CD4-positive, alpha-beta T cell treated with Interleukin-10 for 1 hour (primary cell): ENCODE measurements at regions not wholly inside any gene's neighbourhood (a gene's known extent, or its start where the extent isn't known, plus 50 kb on each side); places are given as distances from the start of the nearest gene placed in this dataset.
"Not testable (repeated sequence)": the region's sequence is repeated elsewhere in the genome, so short reads cannot be mapped to it uniquely, and the experiment has no call there.

Source experiments
- DNase-seq: peaks from one replicate; pipeline ENCODE4 v3.0.0-alpha.2; 2020

DNA sequence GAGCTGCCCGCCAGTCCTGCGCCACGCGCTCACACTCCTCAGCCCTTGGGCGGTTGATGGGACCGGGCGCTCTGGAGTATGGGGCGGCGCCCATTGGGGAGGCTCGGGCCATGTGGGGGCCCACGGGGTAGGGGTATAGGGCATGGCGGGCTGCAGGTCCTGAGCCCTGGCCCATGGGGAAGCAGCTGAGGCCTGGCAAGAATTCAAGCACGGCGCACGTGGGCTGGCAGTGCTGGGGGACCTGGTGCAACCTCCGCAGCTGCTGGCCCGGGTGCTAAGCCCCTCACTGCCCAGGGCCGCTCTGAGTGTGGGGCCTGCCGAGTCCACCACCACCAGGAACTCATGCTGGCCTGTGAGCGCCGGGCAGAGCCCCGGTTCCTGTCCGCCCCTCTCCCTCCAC is 229.6 kb upstream of the ZNF608 start:
- no peak for DNase-seq

DNA sequence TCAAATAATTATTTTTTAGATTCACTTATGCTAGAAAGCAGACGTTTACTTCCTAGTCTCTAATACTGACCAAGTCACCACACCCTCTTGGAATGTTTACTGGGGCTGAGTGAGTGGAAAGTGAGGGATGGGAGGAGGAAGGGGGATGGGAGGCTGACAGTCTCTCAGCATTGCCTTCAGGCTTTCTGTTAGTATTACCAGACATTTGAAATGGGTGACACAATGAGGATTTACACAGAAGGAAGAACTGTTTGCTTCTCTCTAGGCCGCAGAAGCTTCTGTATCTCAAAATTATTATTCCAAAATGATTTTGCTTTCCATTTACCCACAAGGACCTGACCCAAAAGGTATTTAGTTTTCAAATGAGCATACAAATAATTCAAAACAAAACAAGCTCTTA is 232.8 kb upstream of the ZNF608 start:
- no peak for DNase-seq

DNA sequence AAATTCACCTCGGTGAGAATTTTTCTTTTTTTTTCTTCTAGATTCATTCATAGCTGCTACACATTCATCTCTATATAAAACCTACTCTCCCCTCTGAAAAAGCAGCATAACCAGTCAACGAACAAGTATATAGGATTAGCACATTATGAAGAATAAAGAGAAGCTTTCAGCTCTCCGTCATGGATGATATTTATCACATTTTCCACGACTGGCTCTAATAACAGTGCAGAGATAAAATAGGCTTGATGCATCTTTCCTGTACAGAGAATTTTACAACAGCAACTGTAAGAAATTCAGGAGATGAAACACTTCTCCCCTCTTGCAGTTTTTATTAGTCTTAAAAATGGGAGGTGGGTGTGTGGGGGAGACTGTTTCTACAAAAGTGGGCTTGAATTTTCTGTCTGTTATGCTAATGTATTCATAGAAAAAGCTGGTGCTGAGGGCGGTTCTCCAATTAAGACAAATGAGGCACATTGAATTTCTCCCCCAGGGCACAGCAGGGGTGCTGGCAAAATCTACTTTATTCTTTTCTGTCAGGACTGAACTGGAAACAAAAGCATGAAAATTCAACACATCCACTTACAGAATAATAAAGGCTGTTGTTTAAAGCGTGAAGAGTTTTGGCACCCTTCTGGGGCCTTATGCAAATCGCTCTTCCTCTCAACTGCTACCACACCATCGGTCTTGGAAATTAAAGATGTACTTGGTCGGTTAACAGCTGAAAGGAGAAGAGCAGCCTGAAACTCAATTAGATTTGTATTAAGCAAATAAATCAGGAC is 233.9 kb upstream of the ZNF608 start:
- no peak for DNase-seq

DNA sequence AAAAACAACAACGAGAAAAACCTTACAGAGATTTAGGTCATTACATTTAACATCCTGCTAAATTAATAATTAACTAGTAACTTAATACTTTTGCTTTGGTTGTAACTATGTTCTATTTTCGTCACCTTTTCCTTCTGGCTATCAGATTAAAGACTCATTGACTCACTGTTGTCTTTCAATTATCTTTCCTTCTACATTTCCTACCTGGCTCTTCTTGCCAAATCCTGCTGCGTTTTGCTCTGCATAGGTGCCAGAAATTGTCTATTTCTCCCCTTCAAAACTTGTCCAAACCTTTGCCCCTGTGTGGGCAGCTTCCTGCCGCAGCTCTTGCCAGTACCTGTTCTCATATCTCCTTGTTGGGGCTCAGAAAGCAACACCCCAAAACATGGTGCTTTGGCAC is 235.5 kb upstream of the ZNF608 start:
- no peak for DNase-seq

DNA sequence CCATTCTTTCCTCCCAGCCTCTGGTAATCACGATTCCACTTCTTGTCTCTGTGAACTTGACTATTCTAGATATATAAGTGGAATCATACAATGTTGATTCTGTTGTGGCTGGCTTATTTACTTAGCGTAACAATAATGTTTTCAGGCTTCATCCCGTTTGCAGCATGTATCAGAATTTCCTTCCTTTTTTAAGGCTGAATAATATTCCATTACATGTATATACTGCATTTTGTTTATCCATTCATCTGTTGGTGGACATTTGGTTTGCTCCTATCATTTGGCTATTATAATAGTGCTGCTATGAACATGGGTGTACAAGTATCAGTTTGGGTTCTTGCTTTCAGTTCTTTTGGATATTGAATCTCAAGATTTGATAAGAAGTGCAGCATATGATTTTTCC is 239.7 kb upstream of the ZNF608 start:
- no peak for DNase-seq

DNA sequence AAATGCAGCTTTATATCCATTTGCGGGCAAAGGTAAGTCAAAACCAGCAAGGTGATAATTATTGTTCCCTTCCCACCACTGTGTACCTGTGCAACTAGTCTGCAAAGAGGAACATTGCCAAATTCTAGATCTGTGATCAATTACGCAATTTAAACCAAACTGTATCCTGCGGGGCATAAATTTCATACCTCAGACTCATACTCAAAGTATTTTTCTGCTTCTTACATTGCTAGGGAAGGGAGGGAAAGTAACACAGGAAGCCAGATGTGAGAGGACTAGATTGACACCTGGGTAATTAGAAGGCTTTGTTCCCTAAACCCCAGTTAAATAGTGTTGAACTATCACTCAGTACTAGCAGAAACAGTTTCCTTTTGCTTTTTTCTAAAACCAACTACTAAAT is 240.2 kb upstream of the ZNF608 start:
- no peak for DNase-seq

DNA sequence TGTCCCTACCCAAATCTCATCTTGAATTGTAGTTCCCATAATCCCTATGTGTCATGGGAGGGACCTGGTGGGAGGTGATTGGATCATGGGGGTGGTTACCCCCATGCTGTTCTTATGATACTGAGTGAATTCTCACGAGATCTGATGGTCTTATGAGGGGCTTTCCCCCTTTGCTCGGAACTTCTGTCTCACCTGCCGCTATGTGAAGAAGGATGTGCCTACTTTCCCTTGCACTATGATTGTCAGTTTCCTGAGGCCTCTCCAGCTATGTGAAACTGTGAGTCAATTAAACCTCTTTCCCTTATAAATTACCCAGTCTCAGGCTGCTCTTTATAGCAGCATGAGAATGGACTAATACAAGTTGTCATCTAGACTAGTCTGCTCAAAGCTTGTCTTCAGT is 241.3 kb upstream of the ZNF608 start:
- not testable (repeated sequence) for DNase-seq

DNA sequence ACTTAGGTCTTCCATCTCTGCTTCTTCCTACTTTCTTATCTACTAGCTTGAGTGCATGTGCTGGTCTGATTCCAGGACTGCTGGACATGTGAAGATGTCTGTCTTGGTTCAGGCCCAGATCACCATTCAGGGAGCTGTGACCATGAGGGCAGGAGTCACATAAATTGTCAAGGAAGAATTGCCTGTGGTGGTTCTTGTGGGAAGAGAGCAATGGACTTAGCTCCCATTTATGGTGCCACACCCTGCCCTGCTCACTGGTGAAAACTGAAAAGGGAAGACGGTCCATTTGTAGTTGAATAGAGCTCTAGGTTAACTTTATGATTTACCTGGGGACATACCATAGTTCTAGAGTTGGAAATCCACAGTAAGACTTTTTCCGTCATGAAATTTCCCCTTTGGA is 244.3 kb upstream of the ZNF608 start:
- DNase-seq: no peak

DNA sequence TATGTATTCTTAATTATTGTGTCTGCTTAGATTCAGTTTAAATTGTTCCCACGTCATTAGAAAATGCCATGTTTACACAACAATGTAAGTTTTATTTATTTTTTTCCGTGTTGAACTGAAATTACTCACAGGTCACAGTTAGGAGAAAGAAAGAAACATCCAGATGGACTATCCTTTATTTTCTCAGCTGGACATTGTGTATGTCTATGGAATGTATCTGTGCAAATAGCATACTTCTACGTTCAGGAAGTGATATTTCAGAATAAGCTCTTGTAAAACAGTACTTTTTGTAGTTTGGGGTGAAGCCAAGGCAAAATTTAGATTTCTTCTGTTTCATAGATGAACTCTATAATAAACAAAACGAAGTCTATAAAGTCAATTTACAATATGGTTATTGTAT is 249.0 kb upstream of the ZNF608 start:
- no peak for DNase-seq

DNA sequence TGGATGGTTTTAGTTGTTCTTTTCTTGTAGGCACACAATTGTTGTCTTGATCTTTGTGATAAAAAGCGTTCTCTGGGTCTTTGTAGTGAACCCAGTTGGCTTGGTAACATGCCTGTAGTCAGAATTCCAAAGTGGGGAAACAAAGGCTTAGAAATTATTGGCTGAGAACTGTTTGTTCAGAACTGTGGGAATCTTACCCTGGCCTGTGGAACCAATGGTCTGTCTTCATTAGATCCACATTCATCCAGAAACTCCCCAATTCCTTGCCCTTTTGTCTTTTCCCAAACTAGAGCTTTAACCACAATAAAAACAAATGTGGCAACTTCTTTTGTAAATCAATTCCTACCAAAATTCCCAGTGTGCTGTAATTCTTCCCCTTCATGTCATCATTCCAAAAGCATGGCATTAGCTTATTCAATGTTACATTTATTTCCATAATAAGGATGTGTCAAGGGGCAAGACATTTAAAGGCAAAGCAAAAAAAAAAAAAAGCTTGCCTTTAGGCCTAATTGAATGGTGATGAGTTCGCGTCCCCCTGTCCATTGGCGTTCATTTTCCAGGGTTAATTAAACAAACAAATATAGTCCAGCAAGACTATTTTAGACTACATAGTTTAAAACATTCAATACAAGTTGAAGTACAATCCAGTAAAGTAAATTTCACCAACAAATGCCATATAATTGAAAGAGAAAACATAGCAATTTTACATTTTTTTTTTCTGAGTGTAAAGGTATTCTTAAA is 249.8 kb upstream of the ZNF608 start:
- no peak for DNase-seq

DNA sequence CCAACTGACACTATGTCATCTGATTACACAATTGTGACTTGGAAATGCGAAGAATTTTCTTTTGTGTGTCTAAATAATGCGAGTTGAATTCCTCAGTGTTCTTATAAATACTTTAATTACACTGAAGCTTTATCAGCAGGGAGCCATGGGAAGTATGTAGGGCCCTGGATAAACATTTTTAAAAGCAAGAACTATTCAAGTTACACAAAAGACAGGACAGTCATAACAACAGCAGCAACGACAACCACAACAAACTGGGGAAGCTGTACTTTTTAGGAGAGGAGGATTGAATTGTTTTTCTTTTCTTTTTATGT is 250.3 kb upstream of the ZNF608 start:
- no peak for DNase-seq

DNA sequence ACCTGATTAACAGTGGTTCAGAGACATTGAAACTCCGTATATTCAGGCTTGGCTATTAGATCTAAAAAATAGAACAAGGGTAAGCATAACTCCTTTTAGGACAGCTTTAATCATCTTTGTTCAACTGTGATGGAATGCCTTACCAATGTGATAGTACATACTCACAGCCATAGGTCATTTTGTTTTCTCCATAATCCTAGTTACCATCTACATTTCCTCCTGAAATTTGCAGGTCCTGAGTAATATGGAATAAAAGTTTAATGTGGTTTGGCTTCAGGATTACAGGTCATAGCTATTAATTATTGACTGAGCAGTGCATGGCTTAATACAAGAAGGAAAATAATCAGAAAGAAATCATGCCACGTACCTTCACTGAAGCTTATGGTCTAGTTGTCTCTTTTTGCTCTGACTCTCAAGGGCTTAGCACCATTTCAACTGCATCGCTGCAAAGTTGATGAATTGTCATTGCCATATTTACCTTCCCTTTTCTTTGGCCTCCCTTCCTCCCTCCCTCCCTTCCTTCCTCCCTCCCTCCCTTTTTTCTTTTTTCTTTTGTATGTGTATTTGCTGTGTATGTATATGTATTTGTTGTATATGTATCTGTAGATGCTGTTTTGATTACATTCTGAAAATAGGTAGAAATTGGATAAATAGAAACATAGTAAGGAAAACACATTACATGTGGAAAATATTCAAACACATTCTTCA is 250.9 kb upstream of the ZNF608 start:
- no peak for DNase-seq

DNA sequence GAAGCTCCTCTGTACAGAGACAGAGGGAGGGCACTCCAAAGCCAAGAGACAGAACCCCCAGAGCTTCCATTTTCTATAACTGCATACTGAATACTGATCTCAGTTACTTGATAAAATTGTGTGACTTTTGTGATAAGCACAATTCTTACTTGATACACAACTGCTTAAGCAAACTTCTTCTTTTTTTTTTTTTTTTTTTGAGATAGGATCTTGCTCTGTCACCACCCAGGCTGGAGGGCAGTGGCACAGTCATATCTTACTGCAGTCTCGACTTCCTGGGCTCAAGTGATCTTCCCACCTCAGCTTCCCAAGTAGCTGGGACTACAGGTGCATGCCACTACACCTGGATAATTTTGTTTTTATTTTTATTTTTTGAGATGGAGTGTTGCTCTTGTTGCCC is 252.1 kb upstream of the ZNF608 start:
- no peak for DNase-seq

DNA sequence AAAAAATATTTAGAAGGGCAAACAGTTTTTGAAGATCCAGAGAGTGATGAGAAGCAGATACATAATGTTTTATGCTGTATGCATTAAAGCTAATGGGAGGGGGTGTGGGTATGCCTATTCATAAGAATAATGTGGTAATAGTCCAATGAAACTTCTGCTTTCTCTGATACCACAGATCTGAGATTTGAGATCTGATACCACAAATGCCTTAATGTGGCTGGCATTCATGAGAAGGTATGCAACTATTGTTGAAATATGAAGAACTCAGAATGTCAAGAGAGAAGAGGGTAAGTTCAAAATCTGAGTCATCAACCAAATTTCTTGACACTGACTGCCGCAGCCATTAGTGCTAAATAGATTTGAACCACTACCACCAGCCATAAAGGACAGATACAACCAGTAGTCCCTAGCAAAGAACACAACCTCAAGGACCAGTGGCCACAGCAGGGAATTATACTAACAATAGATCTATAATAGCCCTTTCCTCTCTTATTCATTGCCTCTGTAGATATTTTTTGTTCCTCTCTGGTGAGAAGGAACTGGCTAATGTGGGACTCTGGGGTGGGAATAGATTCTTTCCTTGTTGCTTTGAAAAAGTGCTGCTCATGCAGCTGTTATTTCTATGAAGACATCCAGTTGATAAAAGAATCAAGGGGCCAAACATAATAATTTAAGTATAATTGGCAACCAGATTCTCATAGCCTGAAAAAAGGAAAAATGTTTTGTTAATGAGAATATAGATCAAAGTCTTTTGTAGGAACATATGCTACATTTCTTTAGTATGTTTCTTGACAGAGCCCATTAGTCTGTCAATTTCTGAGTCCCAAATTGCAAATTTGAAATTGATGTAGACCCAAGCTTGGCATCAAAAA is 256.5 kb upstream of the ZNF608 start:
- DNase-seq: no peak

DNA sequence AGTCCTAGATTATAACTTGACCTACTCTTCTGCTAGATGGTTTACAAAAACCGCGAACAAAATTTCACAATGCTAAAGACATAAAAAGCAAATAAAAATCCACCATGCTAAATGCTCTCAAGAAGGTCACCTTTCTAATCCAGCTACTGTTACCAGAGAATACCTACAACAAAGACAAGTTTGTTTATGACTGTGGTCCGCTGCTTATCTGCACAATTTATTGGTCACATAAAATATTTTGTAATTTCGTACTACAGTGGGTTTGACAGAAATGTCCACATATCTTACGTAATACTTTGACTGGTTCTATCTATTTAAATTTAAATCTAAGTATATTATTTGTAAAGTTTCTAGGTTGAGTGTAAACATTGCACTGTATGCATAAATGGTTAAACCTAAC is 257.6 kb upstream of the ZNF608 start:
- DNase-seq: no peak

DNA sequence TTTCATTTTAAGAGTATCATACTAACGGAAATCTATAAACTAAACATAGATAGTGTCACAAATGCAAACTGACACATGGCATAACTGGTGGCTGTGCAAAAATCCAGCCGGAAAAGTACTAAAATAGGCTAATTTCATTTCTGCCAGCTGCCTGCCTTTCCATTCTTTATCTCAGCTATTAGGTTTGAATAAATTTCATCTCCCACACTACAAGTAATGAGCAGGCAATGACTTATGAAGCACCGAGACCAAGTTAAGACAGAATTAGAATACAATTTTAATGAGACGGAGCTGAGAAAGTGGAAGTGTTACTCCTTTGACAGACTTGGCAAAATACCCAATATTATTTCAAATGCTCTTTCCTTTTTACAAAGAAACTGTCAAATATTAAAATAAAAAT is 258.8 kb upstream of the ZNF608 start:
- no peak for DNase-seq

DNA sequence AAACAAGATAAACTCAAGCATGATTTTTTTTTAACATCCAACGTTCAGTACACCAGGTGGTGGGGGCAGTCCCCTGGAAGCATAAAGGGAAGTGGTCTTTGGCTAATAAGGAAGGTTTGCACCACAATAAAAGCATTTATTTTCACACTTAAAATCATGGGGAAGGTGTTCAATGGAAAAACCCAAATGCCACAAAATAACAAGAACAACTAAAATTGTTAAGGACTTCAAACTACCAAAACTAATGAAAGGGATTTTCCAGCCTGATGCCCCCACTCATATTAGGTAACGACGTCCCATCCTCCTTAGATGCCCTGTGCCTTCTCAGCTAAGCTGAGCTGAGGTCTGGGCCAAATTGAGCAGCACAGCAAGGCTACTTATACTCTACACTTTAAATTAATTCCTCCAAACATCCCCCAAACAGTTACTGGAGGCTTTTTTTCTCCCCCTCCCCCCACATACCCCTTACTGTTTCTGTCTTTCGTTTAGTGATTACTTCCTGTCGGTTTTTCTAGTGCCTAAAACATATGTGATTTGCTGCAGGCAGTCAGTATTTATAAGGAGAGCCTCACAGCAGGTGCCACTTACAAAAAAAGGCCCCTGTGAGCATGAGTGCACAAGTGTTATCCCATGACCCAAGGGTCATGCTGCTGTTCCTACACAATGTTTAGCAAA is 259.7 kb upstream of the ZNF608 start:
- DNase-seq: no peak

DNA sequence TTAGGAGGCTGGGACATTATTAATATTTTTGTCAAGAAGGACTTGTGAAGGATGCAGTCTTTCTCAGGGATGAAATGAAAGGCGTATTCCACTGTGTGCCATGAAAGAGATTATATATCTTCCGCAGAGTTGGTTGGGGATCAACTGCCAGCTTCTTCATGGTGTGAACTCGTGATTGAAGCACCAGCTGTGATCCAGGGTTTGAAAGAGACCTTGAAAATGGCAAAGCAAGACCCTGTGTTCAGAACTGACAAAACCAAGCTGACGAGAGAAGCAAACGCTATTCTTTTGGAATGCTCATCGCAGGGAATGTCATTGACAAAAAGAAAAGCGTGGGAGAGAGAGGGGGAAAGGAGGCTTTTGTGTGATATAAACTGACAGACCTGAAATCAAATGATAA is 263.9 kb upstream of the ZNF608 start:
- DNase-seq: no peak

DNA sequence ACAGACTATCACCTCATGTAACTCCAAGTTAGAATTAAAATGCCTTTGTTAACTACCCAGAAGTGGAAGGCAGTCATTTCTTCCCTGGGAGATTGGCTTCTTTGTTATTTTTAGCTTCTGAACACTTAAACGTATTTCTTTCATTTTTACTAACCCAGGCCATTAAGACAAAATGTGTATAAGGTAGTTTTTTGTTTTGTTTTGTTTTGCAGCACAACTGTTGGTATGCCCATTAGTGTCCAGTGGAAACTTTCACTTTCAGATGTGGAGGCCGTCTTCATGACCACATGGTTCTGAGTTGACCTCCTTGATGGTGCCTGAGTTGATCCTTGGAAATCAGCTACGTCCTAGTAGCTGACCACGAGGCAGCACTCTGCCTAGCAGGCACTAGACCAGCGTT is 264.6 kb upstream of the ZNF608 start:
- DNase-seq: no peak

DNA sequence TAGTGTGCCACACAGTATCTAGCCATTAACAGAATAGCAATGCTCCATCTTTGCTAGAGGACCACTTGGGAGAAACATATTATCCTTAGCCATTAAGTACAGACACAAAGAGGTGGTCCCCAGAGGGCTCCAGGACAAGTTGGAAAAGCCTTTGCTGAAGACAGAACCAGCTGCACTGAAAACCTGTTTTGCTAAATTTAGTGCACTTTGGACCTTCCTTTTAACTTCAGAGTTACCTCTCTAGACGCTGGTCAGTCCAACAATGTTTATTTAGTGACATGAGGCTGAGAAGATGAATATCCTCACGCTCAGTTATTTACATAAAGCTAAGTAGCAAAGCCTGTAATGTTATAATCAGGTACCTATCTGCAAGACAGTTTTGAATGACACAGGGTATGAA is 265.0 kb upstream of the ZNF608 start:
- no peak for DNase-seq

DNA sequence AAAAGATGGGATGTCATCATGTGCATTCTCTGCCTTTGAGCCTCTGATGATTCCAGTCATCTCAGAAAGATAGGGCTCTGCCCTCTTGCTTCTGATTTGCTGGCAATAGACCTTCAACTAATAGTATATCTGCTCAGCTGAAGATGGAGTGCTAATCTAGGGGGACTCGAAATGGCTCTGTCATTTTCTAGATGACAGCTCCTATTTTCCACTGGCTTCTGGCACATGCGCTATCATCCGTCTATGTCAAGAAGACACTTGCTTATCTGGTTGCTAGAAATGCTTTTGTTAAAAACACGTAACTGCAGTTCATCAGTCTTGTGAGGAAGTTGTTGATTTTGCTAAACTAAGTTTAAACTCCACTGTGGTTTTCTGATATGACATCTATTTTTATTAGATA is 265.5 kb upstream of the ZNF608 start:
- no peak for DNase-seq

DNA sequence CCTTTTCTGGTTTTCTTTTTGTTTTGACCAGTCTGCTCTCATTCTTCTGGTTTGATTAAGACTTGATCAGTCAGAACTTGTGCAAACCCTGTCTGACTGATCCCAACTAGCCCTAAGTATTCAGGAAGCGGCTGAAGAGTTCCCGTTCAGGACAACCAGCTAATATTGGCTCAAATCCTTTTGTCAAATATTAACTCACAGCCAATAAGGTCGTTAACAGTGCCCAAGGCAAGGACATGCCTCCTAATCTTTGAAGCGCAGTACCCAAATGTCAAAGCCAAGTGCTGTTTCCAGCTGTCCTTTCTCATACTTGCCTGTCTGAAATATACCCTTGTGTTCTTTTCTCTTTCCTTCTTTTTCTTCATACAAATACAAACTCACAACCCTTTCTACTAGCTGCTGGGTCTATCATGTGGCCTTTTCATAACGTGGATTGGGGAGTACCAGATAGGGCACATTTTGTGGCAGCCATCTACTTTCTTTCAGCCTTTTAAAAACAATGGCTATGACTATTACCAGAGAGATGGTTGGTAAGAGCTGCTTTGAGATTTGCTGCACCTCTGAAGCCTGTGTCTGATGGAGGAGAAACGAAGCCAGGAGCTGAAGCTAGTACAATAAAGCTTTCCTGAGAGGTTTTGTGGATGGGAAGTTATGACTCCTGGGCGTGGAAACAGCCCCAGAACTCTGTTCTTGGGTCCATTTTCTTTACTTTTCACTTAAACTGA is 266.4 kb upstream of the ZNF608 start:
- no peak for DNase-seq
